Stimulated activated CD4-positive, alpha-beta T cell treated with anti-CD3 and anti-CD28 coated beads, TNF-alpha, amount 100 ng/mL, for 24 hours (primary cell): ENCODE measurements at regions not wholly inside any gene's neighbourhood (a gene's known extent, or its start where the extent isn't known, plus 50 kb on each side); places are given as distances from the start of the nearest gene placed in this dataset.

Experiments
- DNase-seq, 3 experiments: peaks; one replicate each; pipeline ENCODE4 v3.0.0-alpha.2; 2020; ENCODE audit warnings: low read depth in 3 of 3

DNA sequence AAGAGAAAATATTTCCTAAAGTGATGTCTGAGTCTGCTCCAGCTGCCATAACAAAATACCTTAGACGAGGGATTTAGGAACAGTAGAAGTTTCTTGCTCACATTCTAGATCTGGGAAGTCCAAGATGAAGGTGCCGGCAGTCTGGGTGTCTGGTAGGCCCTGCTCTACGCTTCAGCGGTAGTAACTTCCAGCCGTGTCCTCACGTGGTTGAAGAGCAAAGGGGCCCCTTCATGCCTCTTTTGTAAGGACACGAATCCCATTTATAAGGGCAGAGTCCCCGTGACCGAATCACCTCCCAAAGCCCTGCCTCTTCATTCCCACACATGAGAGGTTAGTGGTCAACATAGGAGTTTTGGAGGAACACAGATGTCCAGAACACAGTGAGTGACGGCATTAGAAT is 52.2 kb upstream of the INPP5A start:
- DNase-seq = no peak

DNA sequence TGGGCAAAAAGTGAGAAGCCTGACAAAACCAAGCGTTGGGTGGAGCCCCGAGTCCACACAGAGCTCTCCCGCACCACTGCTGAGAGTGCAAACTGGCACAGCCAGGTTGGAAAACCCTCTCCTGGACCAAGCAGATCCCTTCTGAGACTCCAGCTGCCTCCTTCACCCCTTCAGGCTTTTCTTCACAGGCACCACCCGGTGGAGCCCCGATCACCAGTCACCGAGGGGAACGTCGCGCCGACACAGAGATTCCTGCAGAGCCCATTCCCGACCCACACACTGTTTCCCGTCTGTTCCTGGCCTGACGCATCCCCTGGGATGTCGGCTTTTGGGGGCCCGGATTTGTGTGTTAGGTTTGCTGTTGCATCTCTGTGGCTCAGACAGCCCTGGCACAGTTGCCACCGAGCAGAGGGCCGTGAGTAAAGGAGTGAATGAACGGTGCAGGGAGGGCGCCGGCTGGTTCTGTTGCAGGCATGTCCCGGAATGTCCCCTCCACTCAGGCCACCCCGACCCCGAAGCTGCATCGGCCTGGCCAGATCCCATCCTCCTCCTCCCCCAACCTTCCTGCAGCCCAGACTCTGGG is 51.0 kb upstream of the INPP5A start:
- DNase-seq = no peak

DNA sequence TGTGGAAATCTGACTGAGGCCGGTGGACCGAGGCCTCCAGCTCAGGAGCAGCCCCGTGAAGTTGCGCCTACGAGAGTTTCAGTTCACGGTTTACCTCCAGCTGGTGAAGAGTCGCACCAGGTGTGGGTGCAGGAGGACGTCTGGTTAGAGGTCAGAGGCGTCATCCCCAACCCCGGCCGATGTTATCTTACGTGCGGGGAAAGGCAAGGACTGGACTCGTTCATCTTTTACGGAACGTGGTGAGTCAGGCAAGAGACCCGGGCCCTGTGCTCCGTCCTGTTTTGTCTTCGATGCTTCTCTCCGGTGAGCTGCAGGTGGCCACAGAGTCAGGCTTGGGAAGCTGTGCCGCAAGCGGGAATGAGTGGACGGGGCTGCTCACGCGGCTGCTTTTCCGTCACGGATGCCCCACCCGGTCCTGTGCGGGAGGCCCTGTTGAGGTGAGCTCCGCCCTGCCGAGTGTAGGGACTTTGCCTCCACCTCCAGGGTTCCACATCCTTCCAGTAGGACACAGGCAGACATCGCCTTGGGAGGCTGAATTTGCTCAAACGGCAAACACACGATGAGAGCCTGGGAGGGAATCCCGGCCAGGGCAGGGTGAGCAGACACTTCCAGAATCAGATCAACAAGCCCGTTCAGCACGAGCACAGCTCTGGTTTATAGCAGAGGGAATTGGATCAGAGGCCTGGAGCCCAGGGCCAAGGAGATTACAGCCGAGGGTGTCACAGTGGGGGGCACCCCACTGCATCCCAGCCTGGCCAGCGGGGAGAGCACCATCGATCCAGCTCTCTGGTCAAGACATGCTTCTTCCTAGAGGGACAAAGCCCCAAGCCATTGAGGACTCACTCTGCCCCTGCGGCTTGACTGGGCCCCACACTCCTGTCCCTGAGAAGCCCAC is 50.1 kb upstream of the INPP5A start:
- DNase-seq = no peak
